Type B pancreatic cell (in vitro differentiated cells): ENCODE measurements at regions not wholly inside any gene's neighbourhood (a gene's known extent, or its start where the extent isn't known, plus 50 kb on each side); places are given as distances from the start of the nearest gene placed in this dataset.
"Not testable (repeated sequence)": the region's sequence is repeated elsewhere in the genome, so short reads cannot be mapped to it uniquely, and the experiment has no call there.

ENCODE experiments used
- DNase-seq: peaks from one replicate; pipeline ENCODE4 v3.0.0; 2021; ENCODE audit warnings: mixed read lengths; ENCODE audit not compliant: unreplicated experiment; ENCODE audit errors: extremely low spot score
- H3K27ac Mint-ChIP-seq: 2 replicates; pipeline ENCODE4 v1.8.0; 2021; ENCODE audit warnings: mild to moderate bottlenecking, mixed read lengths
- H3K27me3 Mint-ChIP-seq: 2 replicates; pipeline ENCODE4 v1.8.0; 2021; ENCODE audit warnings: mixed read lengths
- H3K36me3 Mint-ChIP-seq: 2 replicates; pipeline ENCODE4 v1.8.0; 2021; ENCODE audit warnings: mixed read lengths
- H3K4me1 Mint-ChIP-seq: one replicate; pipeline ENCODE4 v1.8.0; 2021; ENCODE audit warnings: mixed read lengths; ENCODE audit not compliant: unreplicated experiment
- H3K4me3 Mint-ChIP-seq: 2 replicates; pipeline ENCODE4 v1.8.0; 2021; ENCODE audit warnings: mild to moderate bottlenecking, mixed read lengths
- H3K9me3 Mint-ChIP-seq: 2 replicates; pipeline ENCODE4 v1.8.0; 2021; ENCODE audit warnings: mixed read lengths
- TF ChIP-seq, protein P1 (sequence below): fragments of 200-600 bp; sonication (generic); conservative IDR thresholded peaks from 2 replicates; pipeline ENCODE4 v1.5.0; 2021; ENCODE audit warnings: antibody characterized with exemption, mild to moderate bottlenecking

- no peaks in the 10 kb centered on the region for H3K36me3 Mint-ChIP-seq
- no peak for DNase-seq
- no peak overlapping the region for H3K27ac Mint-ChIP-seq
- TF ChIP-seq, protein P1, sequence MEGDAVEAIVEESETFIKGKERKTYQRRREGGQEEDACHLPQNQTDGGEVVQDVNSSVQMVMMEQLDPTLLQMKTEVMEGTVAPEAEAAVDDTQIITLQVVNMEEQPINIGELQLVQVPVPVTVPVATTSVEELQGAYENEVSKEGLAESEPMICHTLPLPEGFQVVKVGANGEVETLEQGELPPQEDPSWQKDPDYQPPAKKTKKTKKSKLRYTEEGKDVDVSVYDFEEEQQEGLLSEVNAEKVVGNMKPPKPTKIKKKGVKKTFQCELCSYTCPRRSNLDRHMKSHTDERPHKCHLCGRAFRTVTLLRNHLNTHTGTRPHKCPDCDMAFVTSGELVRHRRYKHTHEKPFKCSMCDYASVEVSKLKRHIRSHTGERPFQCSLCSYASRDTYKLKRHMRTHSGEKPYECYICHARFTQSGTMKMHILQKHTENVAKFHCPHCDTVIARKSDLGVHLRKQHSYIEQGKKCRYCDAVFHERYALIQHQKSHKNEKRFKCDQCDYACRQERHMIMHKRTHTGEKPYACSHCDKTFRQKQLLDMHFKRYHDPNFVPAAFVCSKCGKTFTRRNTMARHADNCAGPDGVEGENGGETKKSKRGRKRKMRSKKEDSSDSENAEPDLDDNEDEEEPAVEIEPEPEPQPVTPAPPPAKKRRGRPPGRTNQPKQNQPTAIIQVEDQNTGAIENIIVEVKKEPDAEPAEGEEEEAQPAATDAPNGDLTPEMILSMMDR, result no peak
- H3K4me3 Mint-ChIP-seq, result no peak overlapping the region
- no peaks in the 10 kb centered on the region for H3K4me1 Mint-ChIP-seq
- H3K9me3 Mint-ChIP-seq, result no peaks in the 10 kb centered on the region
- peaks cover 7% of the 10 kb centered on the region for H3K27me3 Mint-ChIP-seq
These were observed 369.4 kb downstream of the CBLN4 start for GRCh38 chr20:55635870-55636269.

DNA sequence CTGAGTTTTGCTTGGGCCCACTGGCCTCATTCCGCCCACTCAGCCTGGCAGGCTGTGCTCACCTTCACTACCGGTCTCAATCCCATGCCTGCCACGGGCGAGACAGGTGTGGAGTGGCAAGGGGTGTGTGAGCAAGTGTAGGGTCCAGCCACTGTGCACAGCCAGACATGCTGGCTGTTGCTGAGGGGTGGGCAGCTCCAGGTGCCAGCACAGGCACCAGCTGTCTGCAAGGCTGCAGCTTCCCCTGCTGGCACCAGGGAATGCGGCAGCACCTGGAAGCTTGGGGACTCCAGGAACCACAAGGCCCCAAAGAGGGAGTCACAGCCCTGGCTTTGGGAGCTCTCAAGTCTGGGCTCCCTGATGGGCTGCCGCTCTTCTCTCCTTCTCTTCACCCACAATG, 372.7 kb downstream of the CBLN4 start:
- no peak for DNase-seq
- no peaks in the 10 kb centered on the region for H3K4me1 Mint-ChIP-seq
- H3K4me3 Mint-ChIP-seq, result no peak overlapping the region
- peaks cover 7% of the 10 kb centered on the region for H3K27me3 Mint-ChIP-seq
- TF ChIP-seq, protein P1, result no peak
- no peaks in the 10 kb centered on the region for H3K9me3 Mint-ChIP-seq
- H3K36me3 Mint-ChIP-seq, result no peaks in the 10 kb centered on the region
- H3K27ac Mint-ChIP-seq, result no peak overlapping the region

DNA sequence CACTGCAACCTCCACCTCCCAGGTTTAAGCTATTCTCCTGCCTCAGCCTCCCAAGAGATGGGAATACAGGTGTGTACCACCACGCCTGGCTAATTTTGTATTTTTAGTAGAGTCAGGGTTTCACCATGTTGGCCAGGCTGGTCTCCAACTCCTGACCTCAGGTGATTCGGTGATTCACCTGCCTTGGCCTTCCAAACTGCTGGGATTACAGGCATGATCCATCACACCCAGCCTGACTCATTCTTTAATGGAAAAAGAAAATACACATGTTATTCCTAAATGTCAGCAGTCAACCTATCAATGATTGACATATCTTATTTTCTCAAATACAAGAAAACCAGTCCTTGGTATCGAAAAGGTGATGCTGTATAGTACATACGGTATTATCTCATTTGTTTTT, 376.2 kb downstream of the CBLN4 start:
- not testable (repeated sequence) for H3K4me1 Mint-ChIP-seq, DNase-seq, H3K27me3 Mint-ChIP-seq, H3K36me3 Mint-ChIP-seq, H3K27ac Mint-ChIP-seq, H3K9me3 Mint-ChIP-seq, H3K4me3 Mint-ChIP-seq

DNA sequence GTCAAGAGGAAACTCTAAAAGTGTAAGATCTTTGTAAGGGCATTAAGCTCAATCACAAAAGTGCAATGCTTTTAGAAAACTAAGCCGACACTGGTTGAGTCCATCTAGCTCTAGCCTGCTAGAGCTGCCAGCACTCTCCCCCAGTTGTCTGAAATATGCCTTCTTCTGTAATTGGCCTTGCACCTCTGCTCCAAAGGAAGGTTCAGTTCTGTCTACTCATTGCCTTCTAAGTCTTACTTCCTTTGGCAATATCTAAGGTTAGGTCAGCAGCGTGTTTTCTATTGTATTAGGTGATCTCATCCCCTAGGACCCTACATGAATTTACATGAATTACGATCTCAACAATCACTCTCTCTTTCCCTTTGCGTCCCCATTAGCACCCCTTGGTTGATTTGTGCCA, 378.6 kb downstream of the CBLN4 start:
- Mint-ChIP-seq H3K4me1 (no peaks in the 10 kb centered on the region), H3K36me3 (no peaks in the 10 kb centered on the region)

DNA sequence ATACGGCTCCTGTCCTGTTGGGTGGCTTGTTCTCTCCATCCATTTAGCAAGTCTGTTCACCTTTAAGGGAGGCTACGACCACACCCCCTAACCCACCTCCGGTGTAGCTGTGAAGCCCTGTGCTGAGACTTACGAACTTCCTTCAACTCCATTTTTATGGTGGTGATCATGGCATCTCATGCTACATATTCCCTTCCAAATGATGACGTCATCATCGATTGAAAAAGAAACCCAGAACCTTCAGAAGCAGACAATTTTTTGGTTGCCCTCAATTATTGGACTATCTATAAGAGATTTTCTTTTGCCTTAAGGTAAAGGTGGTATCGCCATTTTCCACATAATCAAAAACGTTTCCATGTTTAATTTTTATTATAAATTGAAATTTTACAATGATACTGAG, 389.0 kb downstream of the CBLN4 start:
- Mint-ChIP-seq H3K9me3 (peaks cover 2% of the 10 kb centered on the region), H3K36me3 (no peaks in the 10 kb centered on the region)
- TF ChIP-seq, protein P1, result no peak

More for the DNA sequence above, 378.6 kb downstream of the CBLN4 start:
- DNase-seq, result no peak
- Mint-ChIP-seq H3K4me3 (no peak overlapping the region), H3K27ac (no peak overlapping the region), H3K9me3 (peaks cover 6% of the 10 kb centered on the region), H3K27me3 (no peaks in the 10 kb centered on the region)
- TF ChIP-seq, protein P1, result no peak

DNA sequence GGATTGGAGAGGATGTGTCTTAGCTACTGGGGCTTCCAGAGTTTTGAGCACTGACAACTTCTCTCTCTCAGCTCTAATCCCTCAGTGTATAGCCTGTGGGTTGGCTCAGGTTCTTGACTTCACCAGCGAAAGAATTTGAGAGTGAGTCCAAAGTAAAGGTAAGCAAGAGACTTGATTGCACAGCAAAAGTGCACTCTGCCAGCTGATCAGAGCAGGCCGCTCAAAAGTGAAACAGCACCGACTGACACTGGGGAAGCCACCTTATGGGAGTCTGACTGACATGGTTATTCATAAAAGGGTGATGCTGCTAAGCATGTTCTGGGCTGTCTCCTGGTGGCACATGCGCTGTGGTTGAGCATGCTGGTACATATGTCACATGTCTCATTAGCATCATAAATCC, 389.5 kb downstream of the CBLN4 start:
- Mint-ChIP-seq H3K36me3 (no peaks in the 10 kb centered on the region), H3K4me3 (no peak overlapping the region), H3K27ac (no peak overlapping the region), H3K27me3 (peaks cover 3% of the 10 kb centered on the region), H3K9me3 (peaks cover 6% of the 10 kb centered on the region), H3K4me1 (no peaks in the 10 kb centered on the region)
- no peak for DNase-seq
- TF ChIP-seq, protein P1, result no peak

More for the DNA sequence above, 389.0 kb downstream of the CBLN4 start:
- Mint-ChIP-seq H3K27me3 (no peaks in the 10 kb centered on the region), H3K4me3 (no peak overlapping the region), H3K27ac (no peak overlapping the region), H3K4me1 (no peaks in the 10 kb centered on the region)
- no peak for DNase-seq
